K562 (cell line): ENCODE measurements at regions not wholly inside any gene's neighbourhood (a gene's known extent, or its start where the extent isn't known, plus 50 kb on each side); places are given as distances from the start of the nearest gene placed in this dataset.

ENCODE experiments used
- ATF1 ChIP-seq, 2 experiments: fragments of 450-650 bp in 1 of 2; IDR thresholded peaks; 2 replicates each; pipeline ENCODE4 v1.6.1; 2016; ENCODE audit warnings: missing compliant biosample characterization in 1 of 2, missing genetic modification characterization in 1 of 2
- CHD7 ChIP-seq: fragments of 200-600 bp; sonication (generic); IDR thresholded peaks from one replicate; pipeline ENCODE4 v1.6.1; 2012; ENCODE audit warnings: mild to moderate bottlenecking, low read depth, low read length, inconsistent platforms
- ETS1 ChIP-seq: conservative IDR thresholded peaks from 2 replicates; pipeline ENCODE4 v1.6.1; 2011; ENCODE audit warnings: low read depth, mild to moderate bottlenecking, low read length; ENCODE audit not compliant: control insufficient read depth
- FOSL1 ChIP-seq: fragments of 200-800 bp; sonication (Bioruptor generic); conservative IDR thresholded peaks from 2 replicates; pipeline ENCODE4 v1.6.1; 2016; ENCODE audit warnings: missing genetic modification characterization, missing compliant biosample characterization
- IRF2 ChIP-seq: sonication (generic); formaldehyde crosslinking; IDR thresholded peaks from 2 replicates; pipeline ENCODE4 v1.8.1; 2022; ENCODE audit warnings: mild to moderate bottlenecking, missing genetic modification reagents
- KDM5B ChIP-seq: fragments of 200-600 bp; sonication (generic); IDR thresholded peaks from 2 replicates; pipeline ENCODE4 v1.6.1; 2012; ENCODE audit warnings: low read depth, mild to moderate bottlenecking, moderate library complexity, low read length, control low read depth, inconsistent platforms; ENCODE audit not compliant: insufficient replicate concordance
- POLR2AphosphoS2 ChIP-seq: IDR thresholded peaks from 2 replicates; pipeline ENCODE4 v1.6.1; 2012; ENCODE audit warnings: low read length, improper control_type of control experiment
- RBM25 ChIP-seq: fragments of 200-400 bp; formaldehyde crosslinking; IDR thresholded peaks from 2 replicates; pipeline ENCODE4 v1.6.1; 2018; ENCODE audit warnings: low read length, low read depth, moderate library complexity; ENCODE audit not compliant: severe bottlenecking
- TCFL5 ChIP-seq: fragments of 250-450 bp; sonication (Bioruptor Pico); conservative IDR thresholded peaks from 2 replicates; pipeline ENCODE4 v1.6.1; 2021; ENCODE audit warnings: mild to moderate bottlenecking, moderate library complexity, matching md5 sums
- ZNF507 ChIP-seq: conservative IDR thresholded peaks from 2 replicates; pipeline ENCODE4 v1.6.1; 2017; ENCODE audit warnings: missing genetic modification characterization, missing compliant biosample characterization

- no peak for TF ChIP-seq CHD7
- no peak for TF ChIP-seq KDM5B
- TF ChIP-seq ETS1, result no peak
- no peak for TF ChIP-seq IRF2 (CRISPR knock-in tag)
- no peak for TF ChIP-seq POLR2AphosphoS2
- TF ChIP-seq FOSL1 (tag), result no peak
- TF ChIP-seq ZNF507 (tag), result no peak
- TF ChIP-seq TCFL5 (CRISPR knock-in tag), result no peak
- TF ChIP-seq ATF1 (CRISPR knock-in tag; IDR thresholded peaks at IDR 0.05), result no peak
- TF ChIP-seq ATF1 (tag; IDR thresholded peaks at IDR 0.05), result no peak
- TF ChIP-seq RBM25, result no peak
Measured at GRCh38 chr11:25441421-25441820, 890.5 kb upstream of the ANO3 start (continued).
